ENCODE measurements at regions not wholly inside any gene's neighbourhood (a gene's known extent, or its start where the extent isn't known, plus 50 kb on each side); places are given as distances from the start of the nearest gene placed in this dataset.

DNA sequence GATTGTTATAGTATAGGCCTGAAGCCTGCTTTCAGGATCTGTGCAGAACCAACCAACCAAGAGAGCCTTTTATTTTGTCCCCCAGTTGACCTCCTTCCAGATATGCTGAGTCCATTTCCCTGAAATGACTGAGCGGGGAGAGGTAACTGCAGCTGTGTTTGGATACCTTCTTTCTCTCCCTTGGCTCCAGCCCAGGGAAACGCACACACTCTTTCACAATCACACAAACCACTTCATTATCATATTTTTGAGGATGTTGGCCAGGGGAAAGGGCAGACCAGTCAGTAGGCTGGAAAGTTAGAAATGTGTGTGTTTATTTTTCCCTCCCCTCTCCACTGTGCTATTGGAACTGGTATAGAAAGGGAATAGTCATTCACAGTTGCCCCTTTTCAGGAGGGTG is 417.7 kb upstream of the TBL1XR1 start (continued):
- TF ChIP-seq BCL11A (IDR thresholded peaks at IDR 0.05; ENCODE audit: low read depth in 2 of 2, low read length in 2 of 2) (no peak), NANOG (IDR thresholded peaks at IDR 0.05; ENCODE audit: insufficient read depth, low read depth, low read length, poor library complexity, severe bottlenecking) (no peak), EZH2 (IDR thresholded peaks at IDR 0.05; ENCODE audit: low read depth, low read length, severe bottlenecking) (no peak), SIN3A (conservative IDR thresholded peaks at IDR 0.05 in 1 of 2, IDR thresholded peaks at IDR 0.05 in 1 of 2; ENCODE audit: low read depth in 1 of 2, low read length in 2 of 2) (no peak), CHD1 (IDR thresholded peaks at IDR 0.05; ENCODE audit: low read depth, low read length) (no peak), HDAC2 (IDR thresholded peaks at IDR 0.05; ENCODE audit: borderline replicate concordance in 1 of 2, low read depth in 2 of 2, low read length in 2 of 2) (no peak), SRF (IDR thresholded peaks at IDR 0.05; ENCODE audit: low read depth, low read length) (no peak), EGR1 (IDR thresholded peaks at IDR 0.05; ENCODE audit: borderline replicate concordance, low read depth, low read length) (no peak)
